H9 (cell line): ENCODE measurements at regions not wholly inside any gene's neighbourhood (a gene's known extent, or its start where the extent isn't known, plus 50 kb on each side); places are given as distances from the start of the nearest gene placed in this dataset.

Experiments
- DNase-seq: peaks from one replicate; pipeline ENCODE4 v3.0.0-alpha.2; 2017
- H2AFZ ChIP-seq: one replicate; pipeline ENCODE4 v1.6.1; 2013; ENCODE audit warnings: mild to moderate bottlenecking, low read length, control low read depth, moderate library complexity
- H2AK5ac ChIP-seq: 2 replicates; pipeline ENCODE4 v1.6.1; 2013; ENCODE audit warnings: low read length, control low read depth, mixed read lengths; ENCODE audit not compliant: insufficient read length
- H2BK120ac ChIP-seq: one replicate; pipeline ENCODE4 v1.6.1; 2013; ENCODE audit warnings: low read depth, mild to moderate bottlenecking, low read length, control low read depth, inconsistent platforms; ENCODE audit not compliant: poor library complexity, severe bottlenecking
- H2BK12ac ChIP-seq: 2 replicates; pipeline ENCODE4 v1.6.1; 2013; ENCODE audit warnings: low read length, control low read depth, mixed read lengths, low read depth; ENCODE audit not compliant: insufficient read length
- H2BK15ac ChIP-seq: 2 replicates; pipeline ENCODE4 v1.6.1; 2013; ENCODE audit warnings: low read depth, low read length, control low read depth
- H2BK20ac ChIP-seq: one replicate; pipeline ENCODE4 v1.6.1; 2013; ENCODE audit warnings: low read depth, mild to moderate bottlenecking, low read length, control low read depth, inconsistent platforms; ENCODE audit not compliant: poor library complexity, severe bottlenecking
- H2BK5ac ChIP-seq: 2 replicates; pipeline ENCODE4 v1.6.1; 2013; ENCODE audit warnings: low read length, control low read depth, mixed read lengths; ENCODE audit not compliant: insufficient read length
- H3K14ac ChIP-seq: 2 replicates; pipeline ENCODE4 v1.6.1; 2013; ENCODE audit warnings: low read length, control low read depth; ENCODE audit not compliant: insufficient read depth
- H3K18ac ChIP-seq: 2 replicates; pipeline ENCODE4 v1.6.1; 2013; ENCODE audit warnings: low read depth, mild to moderate bottlenecking, mixed read lengths, low read length, control low read depth; ENCODE audit not compliant: insufficient read length
- H3K23ac ChIP-seq: 2 replicates; pipeline ENCODE4 v1.6.1; 2013; ENCODE audit warnings: low read length, control low read depth, mixed read lengths, low read depth; ENCODE audit not compliant: insufficient read length
- H3K23me2 ChIP-seq: 2 replicates; pipeline ENCODE4 v1.6.1; 2013; ENCODE audit warnings: low read depth, mild to moderate bottlenecking, mixed read lengths, low read length, control low read depth; ENCODE audit not compliant: insufficient read length, poor library complexity, severe bottlenecking
- H3K27ac ChIP-seq: 2 replicates; pipeline ENCODE4 v1.5.1; 2013; ENCODE audit warnings: low read length, control low read depth, mixed read lengths, low read depth; ENCODE audit not compliant: insufficient read length
- H3K27me3 ChIP-seq: 2 replicates; pipeline ENCODE4 v1.6.1; 2013; ENCODE audit warnings: low read length, control low read depth, inconsistent platforms; ENCODE audit not compliant: insufficient read depth
- H3K4ac ChIP-seq: 2 replicates; pipeline ENCODE4 v1.6.1; 2013; ENCODE audit warnings: low read depth, mild to moderate bottlenecking, control low read depth, inconsistent platforms, low read length, moderate library complexity
- H3K4me1 ChIP-seq: 2 replicates; pipeline ENCODE4 v1.6.1; 2013; ENCODE audit warnings: low read length, control low read depth, inconsistent platforms; ENCODE audit not compliant: insufficient read depth
- H3K4me2 ChIP-seq: 2 replicates; pipeline ENCODE4 v1.6.1; 2013; ENCODE audit warnings: low read length, control low read depth, mixed read lengths; ENCODE audit not compliant: insufficient read length, insufficient read depth
- H3K56ac ChIP-seq: 2 replicates; pipeline ENCODE4 v1.6.1; 2013; ENCODE audit warnings: low read depth, mild to moderate bottlenecking, mixed read lengths, low read length, control low read depth; ENCODE audit not compliant: insufficient read length
- H3K79me1 ChIP-seq: 2 replicates; pipeline ENCODE4 v1.6.1; 2013; ENCODE audit warnings: low read depth, mild to moderate bottlenecking, moderate library complexity, low read length, control low read depth, inconsistent platforms; ENCODE audit not compliant: insufficient read depth, poor library complexity, severe bottlenecking
- H3K79me2 ChIP-seq: 2 replicates; pipeline ENCODE4 v1.6.1; 2013; ENCODE audit warnings: low read length, control low read depth, inconsistent platforms; ENCODE audit not compliant: insufficient read depth
- H3K9ac ChIP-seq: 2 replicates; pipeline ENCODE4 v1.6.1; 2013; ENCODE audit warnings: low read length, control low read depth, mixed read lengths; ENCODE audit not compliant: insufficient read length; ENCODE audit errors: extremely low read depth
- H3K9me3 ChIP-seq: one replicate; pipeline ENCODE4 v1.6.1; 2013; ENCODE audit warnings: low read depth, low read length, inconsistent platforms; ENCODE audit not compliant: control insufficient read depth
- H3T11ph ChIP-seq: one replicate; pipeline ENCODE4 v1.6.1; 2013; ENCODE audit warnings: mild to moderate bottlenecking, low read length, control low read depth, inconsistent platforms
- H4K20me1 ChIP-seq: one replicate; pipeline ENCODE4 v1.6.1; 2013; ENCODE audit not compliant: control insufficient read depth, insufficient read length, insufficient read depth
- H4K5ac ChIP-seq: 2 replicates; pipeline ENCODE4 v1.6.1; 2013; ENCODE audit warnings: low read depth, mild to moderate bottlenecking, mixed read lengths, low read length, control low read depth; ENCODE audit not compliant: insufficient read length
- H4K8ac ChIP-seq: replicated peaks from 2 replicates; pipeline ENCODE4 v1.6.1; 2013; ENCODE audit warnings: low read length, control low read depth, mixed read lengths, low read depth; ENCODE audit not compliant: insufficient read length
- H4K91ac ChIP-seq: 2 replicates; pipeline ENCODE4 v1.6.1; 2013; ENCODE audit warnings: low read depth, mild to moderate bottlenecking, moderate library complexity, mixed read lengths, low read length, control low read depth; ENCODE audit not compliant: insufficient read length
- H3K27ac Mint-ChIP-seq, 3 experiments: 2 replicates in 2 of 3; 3 replicates in 1 of 3; pipeline ENCODE4 v1.8.0; 2020 to 2021; ENCODE audit warnings: mixed read lengths in 3 of 3, mild to moderate bottlenecking in 1 of 3, moderate library complexity in 1 of 3
- H3K27me3 Mint-ChIP-seq: 2 replicates; pipeline ENCODE4 v1.8.0; 2021; ENCODE audit warnings: low read depth, mild to moderate bottlenecking, moderate library complexity, mixed read lengths
- H3K36me3 Mint-ChIP-seq, 3 experiments: 2 replicates in 2 of 3; 3 replicates in 1 of 3; pipeline ENCODE4 v1.8.0; 2020 to 2021; ENCODE audit warnings: low read depth in 3 of 3, mixed read lengths in 3 of 3; ENCODE audit not compliant: insufficient read depth in 1 of 3
- H3K4me1 Mint-ChIP-seq, 2 experiments: 2 replicates each; pipeline ENCODE4 v1.8.0; 2020; ENCODE audit warnings: mixed read lengths in 2 of 2
- H3K4me3 Mint-ChIP-seq, 2 experiments: 2 replicates in 1 of 2; 3 replicates in 1 of 2; pipeline ENCODE4 v1.8.0; 2020 to 2021; ENCODE audit warnings: mild to moderate bottlenecking in 2 of 2, mixed read lengths in 2 of 2, moderate library complexity in 1 of 2
- H3K9me3 Mint-ChIP-seq, 2 experiments: 2 replicates in 1 of 2; 3 replicates in 1 of 2; pipeline ENCODE4 v1.8.0; 2020; ENCODE audit warnings: mild to moderate bottlenecking in 2 of 2, mixed read lengths in 2 of 2, moderate library complexity in 1 of 2
- TF ChIP-seq, protein P1 (sequence below): fragments of 200-600 bp; sonication (generic); conservative IDR thresholded peaks from 3 replicates; pipeline ENCODE4 v1.8.0; 2021; ENCODE audit warnings: antibody characterized with exemption, mild to moderate bottlenecking

DNA sequence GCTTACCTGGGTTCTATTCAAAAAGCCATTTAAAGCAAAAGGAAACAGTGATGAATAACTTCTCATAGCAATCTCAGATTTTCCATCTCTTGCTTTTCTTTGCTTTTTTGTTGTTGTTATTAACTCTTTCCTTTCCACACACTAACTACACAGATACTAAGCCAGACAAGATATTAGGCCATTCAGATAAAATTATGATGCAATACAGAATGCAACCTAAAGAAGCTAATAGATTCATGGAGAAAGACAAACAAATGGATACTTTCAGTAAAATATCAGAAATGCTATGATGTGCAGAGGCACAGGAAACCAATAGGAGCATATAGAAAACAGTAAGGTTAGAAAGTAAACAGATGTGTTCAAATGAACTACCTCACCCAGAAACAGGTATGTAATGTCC, 597.0 kb upstream of the ITGA1 start:
- Histone ChIP-seq H4K5ac (no peak overlapping the region), H2AK5ac (no peak overlapping the region), H2BK20ac (no peak overlapping the region), H3K4ac (no peak overlapping the region), H2AFZ (no peak overlapping the region), H3K4me2 (no peak overlapping the region), H3K79me2 (no peaks in the 10 kb centered on the region), H2BK12ac (no peak overlapping the region), H3K23me2 (no peaks in the 10 kb centered on the region), H3K4me1 (no peaks in the 10 kb centered on the region), H4K8ac (no peak overlapping the region), H3K27ac (no peak overlapping the region), H4K20me1 (no peaks in the 10 kb centered on the region), H3K27me3 (no peaks in the 10 kb centered on the region), H2BK120ac (no peak overlapping the region), H3K14ac (no peak overlapping the region), H2BK15ac (no peak overlapping the region), H3K56ac (no peak overlapping the region), H3K9ac (no peak overlapping the region), H2BK5ac (no peak overlapping the region), H3K18ac (no peak overlapping the region), H3K9me3 (no peaks in the 10 kb centered on the region), H4K91ac (no peak overlapping the region), H3K23ac (no peak overlapping the region), H3K79me1 (no peaks in the 10 kb centered on the region), H3T11ph (no peak overlapping the region)
- peaks cover 3 to 4% of the 10 kb centered on the region in 2 experiments; a peak in 4 of 5 replicates for H3K9me3 Mint-ChIP-seq
- H3K36me3 Mint-ChIP-seq: no peaks in the 10 kb centered on the region
- TF ChIP-seq, protein P1, sequence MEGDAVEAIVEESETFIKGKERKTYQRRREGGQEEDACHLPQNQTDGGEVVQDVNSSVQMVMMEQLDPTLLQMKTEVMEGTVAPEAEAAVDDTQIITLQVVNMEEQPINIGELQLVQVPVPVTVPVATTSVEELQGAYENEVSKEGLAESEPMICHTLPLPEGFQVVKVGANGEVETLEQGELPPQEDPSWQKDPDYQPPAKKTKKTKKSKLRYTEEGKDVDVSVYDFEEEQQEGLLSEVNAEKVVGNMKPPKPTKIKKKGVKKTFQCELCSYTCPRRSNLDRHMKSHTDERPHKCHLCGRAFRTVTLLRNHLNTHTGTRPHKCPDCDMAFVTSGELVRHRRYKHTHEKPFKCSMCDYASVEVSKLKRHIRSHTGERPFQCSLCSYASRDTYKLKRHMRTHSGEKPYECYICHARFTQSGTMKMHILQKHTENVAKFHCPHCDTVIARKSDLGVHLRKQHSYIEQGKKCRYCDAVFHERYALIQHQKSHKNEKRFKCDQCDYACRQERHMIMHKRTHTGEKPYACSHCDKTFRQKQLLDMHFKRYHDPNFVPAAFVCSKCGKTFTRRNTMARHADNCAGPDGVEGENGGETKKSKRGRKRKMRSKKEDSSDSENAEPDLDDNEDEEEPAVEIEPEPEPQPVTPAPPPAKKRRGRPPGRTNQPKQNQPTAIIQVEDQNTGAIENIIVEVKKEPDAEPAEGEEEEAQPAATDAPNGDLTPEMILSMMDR: no peak
- no peaks in the 10 kb centered on the region for H3K27me3 Mint-ChIP-seq
- H3K27ac Mint-ChIP-seq: no peak overlapping the region
- no peaks in the 10 kb centered on the region for H3K4me1 Mint-ChIP-seq
- no peak for DNase-seq
- H3K4me3 Mint-ChIP-seq: no peak overlapping the region
